ENCODE measurements at regions not wholly inside any gene's neighbourhood (a gene's known extent, or its start where the extent isn't known, plus 50 kb on each side); places are given as distances from the start of the nearest gene placed in this dataset.
"Not testable (repeated sequence)": the region's sequence is repeated elsewhere in the genome, so short reads cannot be mapped to it uniquely, and the experiment has no call there.

DNA sequence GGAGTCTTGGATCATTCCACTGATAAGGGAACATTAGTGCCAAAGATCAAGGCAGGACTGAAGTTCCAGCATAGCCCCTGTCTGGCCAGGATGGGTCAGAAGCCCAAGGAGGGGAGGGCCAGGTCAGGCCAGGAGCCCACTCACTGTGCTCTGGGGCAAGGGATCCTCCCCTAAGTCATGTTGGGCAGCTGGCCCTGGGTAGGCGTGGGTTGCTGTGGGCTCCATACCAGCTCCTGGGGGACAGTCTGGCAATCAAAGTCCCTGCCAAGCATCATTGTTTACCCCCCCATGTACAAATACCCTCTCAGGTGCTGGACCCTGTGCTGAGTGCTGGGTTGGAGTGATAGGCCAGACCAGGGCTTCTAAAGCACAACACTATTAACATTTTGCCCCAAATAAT, 130.5 kb downstream of the IRX5 start:
- no peak for DNase-seq (ENCODE audit: low read depth, low spot score)

DNA sequence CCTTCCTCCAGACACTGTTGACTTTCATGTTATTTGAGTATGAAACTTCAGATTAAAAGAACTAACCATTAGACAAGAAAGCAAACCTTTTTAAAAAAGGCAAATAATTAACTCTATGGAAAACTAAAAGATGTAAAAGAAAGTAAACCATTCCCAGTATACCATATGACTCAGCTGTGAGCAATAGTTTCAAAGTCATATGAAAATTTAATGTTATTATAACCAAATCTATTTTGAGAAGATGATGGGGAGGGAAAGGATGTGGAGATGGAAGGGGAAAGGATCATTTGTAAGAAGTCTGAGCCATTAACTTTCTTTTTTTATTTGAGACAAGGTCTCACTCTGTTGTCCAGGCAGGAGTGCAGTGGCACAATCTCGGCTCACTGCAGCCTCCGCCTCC, 131.8 kb downstream of the IRX5 start:
- DNase-seq (ENCODE audit: low read depth, low spot score): no peak

DNA sequence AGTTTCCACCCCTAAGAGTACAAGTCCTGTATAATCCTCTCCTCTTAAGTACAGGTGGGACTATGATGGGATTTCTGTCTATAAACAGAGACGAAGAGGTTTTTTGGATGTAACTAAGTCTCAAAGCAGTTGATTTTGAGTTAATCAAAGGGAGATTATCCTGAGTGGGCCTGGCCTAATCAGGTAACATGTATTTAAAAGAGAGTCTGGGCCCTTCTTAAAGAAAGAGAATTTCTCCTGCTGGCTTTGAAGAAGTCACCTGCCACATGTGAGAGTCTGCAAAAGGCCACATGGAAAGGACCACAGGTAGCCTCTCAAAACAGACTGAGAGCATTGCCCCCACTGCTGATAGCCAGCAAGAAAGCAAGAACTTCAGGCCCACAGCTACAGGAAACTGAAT, 142.3 kb downstream of the IRX5 start:
- no peak for DNase-seq (ENCODE audit: low read depth, low spot score)

DNA sequence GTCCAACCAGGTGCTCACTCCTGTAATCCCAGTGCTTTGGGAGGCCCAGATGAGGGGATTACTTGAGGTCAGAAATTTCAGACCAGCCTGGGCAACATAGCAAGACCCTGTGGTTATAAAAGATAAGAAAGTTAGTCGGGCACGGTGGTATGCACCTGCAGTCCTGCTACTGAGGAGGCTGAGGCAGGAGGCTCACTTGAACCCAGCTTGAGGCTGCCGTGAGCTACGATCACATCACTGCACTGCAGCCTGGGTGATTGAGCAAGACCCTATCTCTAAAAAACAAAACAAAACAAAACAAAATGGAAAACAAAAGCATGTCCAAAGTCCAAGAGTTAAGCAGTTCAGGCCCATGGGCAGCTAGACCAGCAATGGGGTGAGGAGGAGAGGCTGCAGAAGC, 143.2 kb downstream of the IRX5 start:
- no peak for DNase-seq (ENCODE audit: low read depth, low spot score)

DNA sequence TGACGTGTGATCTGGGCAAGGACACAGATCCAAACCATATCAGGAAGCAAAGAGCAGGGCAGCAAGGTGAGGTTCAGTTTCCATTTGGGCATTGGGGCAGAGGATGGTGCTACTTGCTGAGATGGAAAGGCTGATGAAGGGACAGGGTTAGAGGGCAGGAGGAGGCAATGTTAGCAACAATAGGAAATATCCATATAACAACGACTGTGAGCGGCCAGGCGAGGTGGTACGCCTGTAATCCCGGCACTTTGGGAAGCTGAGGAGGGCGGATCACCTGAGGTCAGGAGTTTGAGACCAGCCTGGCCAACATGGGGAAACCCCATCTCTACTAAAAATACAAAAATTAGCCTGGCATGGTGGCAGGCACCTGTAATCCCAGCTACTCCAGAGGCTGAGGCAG, 144.5 kb downstream of the IRX5 start:
- DNase-seq (ENCODE audit: low read depth, low spot score): not testable (repeated sequence)

DNA sequence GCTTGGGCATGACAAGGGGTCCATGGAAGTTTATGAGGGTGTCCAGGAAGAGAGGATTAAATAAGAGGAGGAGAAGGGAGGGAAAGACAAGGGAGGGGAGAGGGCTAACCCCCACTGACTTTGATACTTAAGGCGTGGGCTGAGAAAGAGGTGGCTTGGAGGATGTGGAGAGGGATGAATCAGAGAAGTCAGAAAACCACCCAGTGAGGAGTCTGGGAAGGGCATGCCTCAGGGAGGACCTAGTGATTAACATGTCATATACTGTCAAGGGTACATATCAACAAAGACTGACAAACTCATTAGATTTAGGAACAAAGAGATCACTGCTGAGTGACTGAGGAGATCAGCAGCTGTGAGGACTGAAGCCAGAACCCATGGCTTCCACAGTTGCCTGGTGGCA, 145.4 kb downstream of the IRX5 start:
- DNase-seq (ENCODE audit: low read depth, low spot score): no peak

DNA sequence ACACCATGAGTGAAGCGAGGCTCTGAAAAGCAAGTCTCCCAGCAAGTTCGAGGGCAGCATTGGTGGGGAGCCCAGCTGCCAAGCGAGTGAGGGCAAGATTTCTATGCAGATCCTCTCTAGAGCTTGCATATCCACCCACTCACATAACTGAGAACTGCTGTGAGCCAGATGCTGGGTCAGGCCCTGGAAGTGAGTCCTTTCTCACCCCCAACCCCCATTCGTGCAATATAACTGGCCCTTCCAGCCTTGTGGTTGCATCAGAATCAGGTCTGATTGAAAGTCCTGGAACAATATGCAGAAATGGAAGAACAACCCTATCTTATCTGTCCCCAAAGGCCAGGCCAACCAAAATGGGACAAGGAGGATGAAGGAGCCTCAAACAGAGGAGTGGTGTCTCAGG, 146.6 kb downstream of the IRX5 start:
- no peak for DNase-seq (ENCODE audit: low read depth, low spot score)

DNA sequence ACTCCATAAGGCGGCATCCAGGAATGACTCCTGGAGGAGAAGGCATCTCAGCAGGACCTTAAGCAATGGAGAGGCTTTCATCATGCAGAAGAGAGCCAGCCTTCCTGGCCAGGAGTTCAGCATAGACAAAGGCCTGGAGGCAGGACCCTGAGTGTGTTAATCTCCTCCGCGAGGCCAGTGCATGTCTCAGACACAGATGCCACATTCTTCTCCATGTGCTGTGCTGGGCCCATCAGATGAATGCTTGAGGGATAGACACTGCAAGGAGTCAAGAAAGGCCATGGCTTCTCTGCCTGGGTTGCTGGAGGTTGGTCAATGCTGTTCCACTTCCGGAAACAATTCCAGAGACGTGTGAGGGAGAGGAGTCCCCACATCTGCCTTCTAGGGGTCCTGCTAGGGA, 147.5 kb downstream of the IRX5 start:
- DNase-seq (ENCODE audit: low read depth, low spot score): no peak

DNA sequence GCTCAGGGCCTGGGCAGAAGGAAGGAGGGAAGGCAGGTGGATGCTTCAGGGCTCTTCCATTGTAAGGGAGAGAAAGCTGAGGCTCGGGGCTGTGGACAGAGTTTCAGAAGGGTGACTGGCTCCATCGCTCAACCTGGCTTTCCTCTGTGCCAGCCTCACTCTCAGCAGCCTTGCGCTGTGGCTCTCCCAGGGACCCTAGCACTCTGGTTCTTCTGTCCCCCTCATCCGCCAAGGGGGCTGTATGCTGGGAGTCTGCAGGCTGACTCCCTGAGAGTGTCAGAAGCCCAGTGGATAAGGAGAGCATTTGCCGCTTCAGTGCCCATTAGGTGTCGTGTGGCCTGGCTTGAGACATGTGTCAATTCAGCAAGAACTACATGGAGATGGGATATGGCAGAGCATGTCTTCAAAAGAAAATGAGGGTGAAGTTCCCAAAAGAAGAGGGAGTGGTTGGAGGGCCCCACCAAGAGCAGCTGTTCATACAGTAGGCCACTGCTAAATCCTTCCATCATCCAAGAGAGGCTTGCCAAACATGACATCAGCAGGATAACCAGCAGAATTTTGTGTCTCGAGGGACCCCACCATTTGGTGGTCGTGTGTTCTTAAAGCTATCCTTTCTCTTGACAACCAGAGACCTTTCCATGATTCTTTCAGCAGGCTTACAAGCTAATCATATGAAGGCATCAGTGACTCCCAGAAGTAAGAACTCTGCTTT, 148.2 kb downstream of the IRX5 start:
- no peak for DNase-seq (ENCODE audit: low read depth, low spot score)

DNA sequence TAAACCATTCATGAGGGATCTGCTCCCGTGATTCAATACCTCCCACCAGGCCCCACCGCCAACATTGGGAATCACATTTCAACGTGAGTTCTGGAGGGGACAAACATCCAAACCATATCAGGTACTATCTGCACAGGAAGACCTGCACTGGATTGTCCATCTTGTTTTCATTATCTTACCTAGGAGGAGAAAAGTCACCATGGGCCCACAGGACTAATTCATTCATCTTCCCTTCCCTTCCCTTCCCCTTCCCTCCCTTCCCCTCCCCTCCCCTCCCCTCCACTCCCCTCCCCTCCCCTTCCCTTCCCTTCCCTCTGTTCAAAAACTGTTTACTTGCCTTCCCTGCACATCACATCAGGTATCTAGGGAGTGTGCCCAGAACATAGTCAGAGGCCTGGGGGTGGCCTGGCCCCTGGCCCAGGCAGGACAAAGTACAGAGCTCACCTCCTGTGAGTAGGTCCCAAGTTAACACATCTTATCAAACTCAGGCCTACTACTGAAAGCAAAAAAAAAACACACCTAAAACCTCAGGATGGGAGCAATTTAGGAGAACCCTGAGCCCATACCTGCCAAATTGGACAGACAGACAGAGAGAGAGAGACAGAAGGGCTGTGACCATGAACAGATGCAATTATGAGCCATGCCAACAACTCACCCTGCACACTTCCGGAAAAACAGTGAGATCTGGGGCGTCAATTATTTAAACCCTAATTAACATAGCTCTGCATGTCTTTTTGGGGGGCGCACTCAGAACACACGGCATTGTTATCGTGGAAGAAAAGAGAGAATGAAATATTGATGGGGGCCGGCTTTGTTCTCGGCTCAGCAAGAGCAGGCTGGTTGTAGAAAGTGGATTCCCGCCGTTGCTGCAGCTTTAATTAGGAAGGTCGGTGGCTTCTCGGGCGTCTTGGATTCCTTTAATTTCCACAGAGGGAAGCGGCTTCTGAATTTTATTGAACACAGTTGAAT, 151.2 kb downstream of the IRX5 start:
- no peak for DNase-seq (ENCODE audit: low read depth, low spot score)

DNA sequence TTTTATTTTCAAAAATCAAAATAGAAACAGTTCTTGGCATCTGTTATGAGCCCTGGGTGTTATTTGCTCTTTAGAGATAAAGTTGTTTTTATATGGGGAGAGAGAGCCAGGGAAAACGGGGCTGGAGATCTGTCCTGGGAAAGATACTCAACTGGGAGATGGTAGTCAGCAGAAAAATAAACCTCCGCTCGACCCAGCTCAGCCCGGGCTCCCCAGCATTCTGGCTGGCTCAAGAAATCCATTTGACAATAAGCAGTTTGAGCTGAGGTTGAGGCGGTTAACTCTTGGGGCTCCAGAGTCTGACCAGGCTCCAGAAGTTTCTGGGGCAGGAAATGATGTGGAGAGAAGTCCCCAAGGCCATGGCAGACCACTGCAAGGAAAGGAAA, 151.9 kb downstream of the IRX5 start:
- no peak for DNase-seq (ENCODE audit: low read depth, low spot score)

DNA sequence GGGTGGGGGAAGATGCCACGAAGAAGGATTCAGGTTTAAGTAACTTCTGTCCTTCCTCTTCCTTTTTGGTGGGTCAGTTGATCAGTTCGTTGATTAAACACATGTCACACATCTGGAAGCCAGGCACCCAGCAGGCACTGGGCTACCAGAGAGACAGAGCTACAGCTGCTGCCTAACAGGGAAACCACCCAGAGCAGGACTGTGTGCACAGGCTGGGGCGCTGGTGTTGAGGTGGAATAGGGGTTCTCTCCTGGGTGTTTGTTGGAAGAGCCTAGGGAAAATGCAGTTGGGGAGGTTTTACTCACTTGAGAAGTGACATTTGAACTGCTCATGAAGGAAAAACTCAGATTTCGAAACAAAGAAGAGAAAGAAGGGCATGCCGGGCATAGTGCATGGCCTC, 152.4 kb downstream of the IRX5 start:
- DNase-seq (ENCODE audit: low read depth, low spot score): no peak

DNA sequence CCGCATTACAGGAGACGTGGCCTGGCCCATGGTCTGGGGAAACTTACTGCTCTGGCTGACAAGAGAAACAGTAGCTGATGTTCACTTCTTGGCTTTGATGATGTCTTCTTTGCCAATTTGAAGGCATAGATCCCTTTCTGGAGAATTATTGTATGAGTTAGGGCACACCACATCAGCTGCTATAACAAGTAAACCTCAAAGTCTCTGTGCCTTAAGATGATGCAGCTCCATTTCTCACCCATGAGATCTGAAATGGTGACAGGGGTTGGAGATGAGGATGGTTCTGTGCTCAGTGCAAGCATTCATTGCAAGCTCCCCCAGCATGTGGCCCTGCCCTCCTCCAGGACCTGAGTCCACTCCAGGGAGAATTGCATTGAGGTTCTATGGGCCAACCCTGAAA, 157.4 kb downstream of the IRX5 start:
- DNase-seq (ENCODE audit: low read depth, low spot score): no peak

DNA sequence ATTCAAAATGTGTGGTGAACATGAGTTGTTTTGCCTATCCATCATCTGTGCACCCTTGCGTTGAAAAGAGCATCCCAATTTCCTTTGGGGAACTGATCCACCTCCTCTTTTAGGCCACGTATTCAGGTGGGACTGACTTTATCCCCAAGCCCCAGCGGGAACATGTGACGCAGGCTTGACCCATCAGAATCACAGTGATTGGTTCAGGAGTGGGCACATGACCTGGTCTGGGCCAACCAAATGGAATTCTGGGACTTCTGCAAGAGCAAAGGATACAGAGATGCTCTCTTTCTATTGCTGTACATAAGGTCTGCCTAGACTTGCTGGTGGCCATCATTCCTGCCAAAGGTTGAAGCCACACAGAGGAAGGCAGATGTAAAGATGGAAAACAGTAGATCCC, 158.9 kb downstream of the IRX5 start:
- DNase-seq (ENCODE audit: low read depth, low spot score): no peak

DNA sequence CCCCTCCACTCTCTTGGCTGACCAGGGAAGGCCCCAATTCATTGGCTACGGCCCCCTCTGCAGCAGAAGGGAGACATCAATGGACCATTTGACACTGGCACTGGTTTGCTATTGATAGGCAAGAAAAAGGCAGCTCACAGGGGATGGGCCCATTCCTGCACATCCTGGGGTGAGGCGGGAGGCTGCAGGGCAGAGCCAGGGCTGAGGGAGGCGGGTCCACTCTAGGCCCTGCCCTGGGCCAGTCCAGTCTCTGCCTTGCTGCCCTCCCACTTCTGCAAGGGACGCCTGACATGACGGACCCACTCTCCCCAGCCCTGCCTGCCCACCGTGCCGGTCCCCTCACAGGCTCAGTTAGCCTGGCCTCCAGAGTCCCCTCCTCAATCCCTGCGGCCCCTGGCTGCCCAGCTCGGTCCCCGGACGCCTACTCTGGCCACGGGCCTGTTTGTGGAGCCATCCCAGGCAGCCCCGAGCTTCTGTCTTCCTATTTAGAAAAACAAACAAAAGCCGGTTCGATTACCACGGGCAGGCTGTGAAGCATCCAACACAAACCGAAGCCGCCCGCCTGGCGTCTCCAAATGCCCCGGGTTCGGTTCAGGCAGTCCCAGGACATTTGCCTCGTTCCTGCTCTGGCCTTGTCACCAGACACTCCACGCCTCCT, 160.7 kb downstream of the IRX5 start:
- no peak for DNase-seq (ENCODE audit: low read depth, low spot score)

DNA sequence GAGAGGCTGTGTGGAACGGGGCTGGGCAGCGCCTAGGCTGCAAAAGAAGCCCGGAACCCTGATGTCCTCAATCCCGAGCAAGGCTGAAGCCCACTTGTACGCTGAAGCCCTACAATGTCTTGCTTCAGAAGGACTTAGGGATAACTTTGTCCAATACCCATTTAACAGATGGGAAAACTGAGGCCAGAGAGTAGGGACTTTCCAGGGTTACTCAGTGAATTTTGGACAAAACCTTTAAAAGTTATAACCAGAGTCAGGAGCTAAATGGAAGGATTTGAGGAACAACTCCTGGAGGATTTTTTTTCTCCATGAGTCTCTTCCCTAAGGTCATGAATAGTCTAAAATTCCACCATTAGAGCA, 161.2 kb downstream of the IRX5 start:
- DNase-seq (ENCODE audit: low read depth, low spot score): no peak

DNA sequence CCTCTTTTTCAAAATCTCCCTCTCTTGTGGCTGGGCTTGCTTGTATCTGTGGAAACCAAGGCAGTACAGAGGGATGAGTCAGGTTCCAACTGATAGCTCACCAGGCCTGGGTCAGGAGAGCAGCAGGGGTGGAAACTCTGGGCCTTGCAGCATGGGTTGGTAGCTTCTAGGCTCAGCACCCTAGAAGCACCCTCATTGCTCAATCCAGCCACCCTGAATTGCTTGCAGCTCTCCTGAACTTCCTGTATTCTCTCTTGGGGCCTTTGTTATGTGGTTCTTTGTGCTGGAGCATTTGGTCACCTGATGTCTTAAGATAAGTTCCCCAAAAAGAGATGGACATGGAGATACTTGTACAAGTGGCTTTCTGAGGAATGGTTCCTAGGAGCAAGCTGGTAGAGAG, 169.4 kb downstream of the IRX5 start:
- DNase-seq (ENCODE audit: low read depth, low spot score): no peak

DNA sequence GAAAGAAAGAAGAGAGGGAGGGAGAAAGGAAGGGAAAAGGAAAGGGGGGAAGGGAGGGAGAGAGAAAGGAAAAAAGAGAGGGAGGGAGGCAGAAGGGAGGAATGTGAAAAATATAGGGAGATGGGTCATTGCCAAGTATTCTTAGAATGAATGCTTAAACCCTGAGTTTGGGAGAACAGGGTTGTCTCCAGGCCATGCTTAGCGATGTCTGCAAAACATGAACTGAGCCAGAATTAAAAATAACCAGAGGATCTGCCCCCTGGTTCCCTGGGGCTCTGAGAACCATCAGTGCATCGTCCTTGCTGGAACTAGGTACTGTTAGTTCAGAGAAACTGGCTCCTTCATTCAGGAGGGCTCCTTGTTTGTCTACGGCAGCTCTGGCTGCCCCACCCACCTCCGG, 170.4 kb downstream of the IRX5 start:
- DNase-seq (ENCODE audit: low read depth, low spot score): no peak

DNA sequence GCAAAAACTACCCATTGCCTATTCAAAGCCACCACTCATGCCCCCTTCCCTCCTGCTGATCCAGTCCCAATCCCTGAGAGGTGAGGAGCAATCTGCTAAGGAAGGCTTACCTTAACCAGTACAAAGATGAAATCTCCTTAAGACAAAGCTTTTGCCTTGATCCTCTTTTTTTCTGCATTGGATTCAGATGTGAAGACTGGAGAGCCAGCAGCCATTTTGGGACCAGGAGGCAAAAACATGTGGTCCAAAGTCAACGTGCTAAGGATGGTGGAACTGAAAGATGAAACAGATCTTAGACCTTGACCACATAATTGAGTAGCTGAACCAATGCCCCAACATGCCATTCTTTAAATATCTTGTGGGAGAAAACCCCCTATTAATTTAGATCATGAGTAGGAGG, 171.4 kb downstream of the IRX5 start:
- DNase-seq (ENCODE audit: low read depth, low spot score): no peak

DNA sequence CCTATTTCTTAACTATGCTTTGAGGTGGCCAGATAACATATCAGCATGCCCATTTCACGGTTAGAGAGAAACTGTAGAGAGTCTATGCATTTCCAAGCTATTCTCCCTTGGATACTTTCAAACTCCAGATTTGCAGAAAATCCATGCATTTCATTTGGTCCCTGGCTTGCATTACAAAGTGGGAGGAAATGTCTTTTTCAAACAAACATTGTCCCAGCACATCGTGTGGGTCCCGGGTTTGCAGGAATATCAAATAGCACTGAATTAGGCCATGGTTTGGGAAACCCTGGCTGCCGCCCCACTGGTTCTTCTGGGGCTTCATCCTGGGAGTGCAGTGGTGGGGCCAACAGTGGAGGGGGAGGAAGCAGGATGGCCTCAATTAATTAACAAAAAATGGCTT, 171.9 kb downstream of the IRX5 start:
- no peak for DNase-seq (ENCODE audit: low read depth, low spot score)

DNA sequence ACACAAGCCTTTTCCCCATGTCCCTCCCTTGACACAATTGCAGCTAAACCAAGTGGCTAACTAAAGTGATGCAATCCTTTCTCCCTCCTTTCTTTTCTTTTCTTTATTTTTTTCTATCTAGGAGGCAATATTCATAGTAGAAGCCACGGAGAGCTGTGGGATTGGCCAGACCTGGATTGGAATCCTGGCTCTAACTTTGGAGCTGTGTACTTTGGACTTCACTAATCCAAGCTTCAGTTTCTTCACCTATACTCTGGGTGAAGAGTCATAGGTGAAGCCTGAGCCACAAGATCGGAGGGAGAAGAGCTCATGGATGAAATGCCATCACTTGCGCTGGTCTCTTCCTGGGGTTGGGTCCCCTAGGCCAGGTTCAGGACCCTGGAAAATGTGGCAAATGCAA, 177.2 kb downstream of the IRX5 start:
- no peak for DNase-seq (ENCODE audit: low read depth, low spot score)

DNA sequence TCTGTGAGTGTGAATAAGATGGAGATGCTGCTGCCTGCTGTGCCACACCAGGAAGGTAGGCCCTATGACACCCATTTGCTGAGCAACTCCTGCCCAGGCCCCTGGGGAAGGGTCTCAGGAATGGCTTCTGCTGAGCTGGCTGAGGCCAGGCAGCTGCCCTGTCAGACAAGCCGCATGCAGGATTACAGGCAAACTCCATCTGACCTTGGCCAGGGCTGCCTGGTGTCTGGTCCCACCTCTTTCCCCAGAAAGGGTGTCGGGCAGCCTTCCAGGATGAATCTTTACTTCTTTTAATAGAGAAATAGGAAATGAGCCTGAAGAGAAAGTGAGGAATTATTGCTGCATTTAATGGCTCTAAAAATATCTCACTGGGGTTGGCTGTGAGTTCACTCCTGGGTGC, 182.5 kb downstream of the IRX5 start:
- DNase-seq (ENCODE audit: low read depth, low spot score): no peak

DNA sequence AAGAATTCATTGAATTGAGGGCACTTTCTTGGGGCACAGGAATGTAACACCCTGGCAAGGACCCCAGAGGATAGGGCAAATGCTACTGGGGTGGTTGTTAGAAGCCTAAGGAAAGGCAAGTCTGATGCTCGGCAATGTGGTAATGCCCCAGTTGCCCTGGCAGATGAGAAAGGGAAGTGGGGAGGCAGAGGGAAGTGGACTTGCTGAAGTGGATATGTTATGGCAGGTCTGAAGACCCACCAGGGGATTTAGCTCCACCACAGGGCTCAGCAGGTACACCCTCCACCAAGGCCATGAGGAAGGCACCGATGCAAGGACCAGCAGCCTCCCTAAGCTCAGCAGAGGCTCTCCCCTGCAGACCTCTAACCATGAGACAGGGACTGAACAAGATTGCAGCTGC, 184.8 kb downstream of the IRX5 start:
- no peak for DNase-seq (ENCODE audit: low read depth, low spot score)
